ENCODE measurements at regions not wholly inside any gene's neighbourhood (a gene's known extent, or its start where the extent isn't known, plus 50 kb on each side); places are given as distances from the start of the nearest gene placed in this dataset.
A peak's percentile ranks its signal among the peaks of the same experiment; 100 is the strongest.

DNA sequence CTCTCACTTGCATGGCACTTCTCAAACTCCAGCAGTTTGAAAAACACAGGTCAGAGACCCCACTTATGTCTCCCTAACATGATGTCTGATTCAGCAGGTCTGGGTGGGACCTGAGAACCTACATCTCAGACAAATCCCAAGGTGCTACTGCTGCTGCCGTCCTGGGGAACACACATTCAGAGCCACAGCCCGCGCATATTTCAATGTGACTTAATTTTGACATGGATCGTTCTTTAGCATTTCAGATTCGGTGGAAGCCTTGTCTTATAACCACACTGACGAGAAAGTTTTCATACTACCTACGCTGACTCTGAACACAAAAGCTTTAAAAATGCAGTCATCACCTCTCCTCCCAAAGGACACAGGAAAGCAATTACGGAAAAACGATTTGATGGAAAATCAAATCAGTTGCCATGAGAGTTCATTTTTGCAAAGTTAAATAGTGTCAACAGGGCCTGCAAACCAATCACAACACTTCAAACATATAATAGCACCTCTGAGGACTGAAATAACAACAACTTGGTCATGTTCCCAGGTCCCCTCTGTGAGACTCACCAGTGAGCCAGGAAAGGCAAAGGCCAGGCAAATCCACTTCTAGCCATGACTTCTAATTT lies 132.6 kb downstream of the SHANK2 start:
- no peak for DNase-seq

GRCh38 chr11:71118671-71119250 lies 133.6 kb downstream of the SHANK2 start:
- no peak for DNase-seq

DNA sequence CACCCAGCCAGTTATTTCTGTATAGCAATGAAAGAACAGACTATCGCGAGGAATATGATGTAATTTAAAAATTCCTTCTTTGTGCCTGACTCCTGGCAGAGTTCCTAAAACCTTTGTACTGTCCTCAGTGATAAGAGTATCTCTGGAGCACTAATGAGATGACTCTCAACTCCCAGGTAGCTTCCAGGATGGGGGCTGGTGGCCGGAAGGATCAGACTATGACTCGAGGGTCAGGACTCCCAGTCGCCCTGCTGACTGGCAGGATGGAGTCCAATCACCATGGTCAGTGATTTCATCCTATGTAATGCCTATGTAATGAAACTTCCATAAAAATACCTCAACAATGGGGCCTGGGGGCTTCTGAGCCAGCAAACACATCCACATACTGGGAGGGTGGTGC lies 135.1 kb downstream of the SHANK2 start:
- DNase-seq, result no peak

GRCh38 chr11:71116693-71117040 lies 135.7 kb downstream of the SHANK2 start:
- DNase-seq, result no peak

- no peak for DNase-seq
Observed at GRCh38 chr11:71115770-71116692, 136.3 kb downstream of the SHANK2 start.

DNA sequence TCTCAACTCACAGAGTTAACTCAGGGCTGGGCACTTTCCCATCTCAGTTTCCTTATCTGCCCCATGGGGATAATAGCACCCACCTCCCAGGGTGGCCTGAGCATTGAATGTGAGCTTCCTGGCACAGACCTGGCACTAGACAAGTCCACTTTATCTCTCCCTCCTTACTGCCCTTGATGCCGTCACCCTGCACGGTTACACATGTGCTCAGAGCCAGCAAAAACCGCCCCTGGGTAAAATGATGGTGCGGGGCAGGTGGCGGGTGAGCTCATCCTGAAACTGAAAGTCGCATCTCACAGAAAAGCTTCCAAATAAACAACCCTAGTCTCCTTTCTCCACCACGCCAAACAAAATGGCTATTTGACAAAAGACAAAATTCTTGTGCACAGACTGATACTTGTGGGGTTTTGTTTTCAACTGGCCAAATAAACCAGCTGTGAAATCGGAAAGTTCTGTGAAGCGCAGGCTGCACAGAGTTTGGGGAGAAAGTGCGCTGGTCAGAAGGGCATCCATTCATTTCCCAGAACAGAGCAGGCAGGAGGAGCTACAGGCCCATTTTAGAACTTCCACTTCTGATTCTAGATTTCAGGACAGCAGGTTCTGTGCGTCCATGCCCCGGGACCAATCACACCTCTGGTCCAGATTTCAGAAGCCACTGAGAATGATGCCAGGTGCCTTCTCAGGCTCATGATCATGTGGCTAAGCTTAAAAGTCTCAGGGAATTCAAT lies 138.1 kb downstream of the SHANK2 start:
- DNase-seq, result peak in 1 of 5 donors; percentile 8

- no peak for DNase-seq
Observed at GRCh38 chr11:71112990-71113389, 139.4 kb downstream of the SHANK2 start.

DNA sequence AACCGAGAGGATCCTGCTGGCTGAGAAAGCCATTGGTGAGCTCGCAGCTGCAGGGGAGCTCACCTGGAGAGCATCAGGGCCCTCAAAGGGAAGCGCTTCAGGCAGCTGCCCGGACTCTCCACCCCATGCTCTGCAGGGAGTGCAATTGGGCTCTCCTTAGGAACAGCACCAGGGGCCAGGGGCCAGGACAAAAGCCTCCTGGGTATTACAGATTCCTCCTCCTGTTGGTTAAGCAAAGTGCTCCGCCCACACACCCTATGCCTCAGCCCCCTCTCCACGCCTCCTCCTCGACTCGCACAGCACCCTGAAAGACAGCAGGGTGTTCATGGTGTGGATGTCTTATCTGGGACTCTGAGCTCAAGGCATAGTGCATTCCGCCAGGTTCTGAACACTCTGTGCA lies 139.9 kb downstream of the SHANK2 start:
- no peak for DNase-seq

GRCh38 chr11:71109586-71109985 lies 142.8 kb downstream of the SHANK2 start:
- no peak for DNase-seq

- DNase-seq, result no peak
Observed at GRCh38 chr11:71109186-71109585, 143.2 kb downstream of the SHANK2 start.

DNA sequence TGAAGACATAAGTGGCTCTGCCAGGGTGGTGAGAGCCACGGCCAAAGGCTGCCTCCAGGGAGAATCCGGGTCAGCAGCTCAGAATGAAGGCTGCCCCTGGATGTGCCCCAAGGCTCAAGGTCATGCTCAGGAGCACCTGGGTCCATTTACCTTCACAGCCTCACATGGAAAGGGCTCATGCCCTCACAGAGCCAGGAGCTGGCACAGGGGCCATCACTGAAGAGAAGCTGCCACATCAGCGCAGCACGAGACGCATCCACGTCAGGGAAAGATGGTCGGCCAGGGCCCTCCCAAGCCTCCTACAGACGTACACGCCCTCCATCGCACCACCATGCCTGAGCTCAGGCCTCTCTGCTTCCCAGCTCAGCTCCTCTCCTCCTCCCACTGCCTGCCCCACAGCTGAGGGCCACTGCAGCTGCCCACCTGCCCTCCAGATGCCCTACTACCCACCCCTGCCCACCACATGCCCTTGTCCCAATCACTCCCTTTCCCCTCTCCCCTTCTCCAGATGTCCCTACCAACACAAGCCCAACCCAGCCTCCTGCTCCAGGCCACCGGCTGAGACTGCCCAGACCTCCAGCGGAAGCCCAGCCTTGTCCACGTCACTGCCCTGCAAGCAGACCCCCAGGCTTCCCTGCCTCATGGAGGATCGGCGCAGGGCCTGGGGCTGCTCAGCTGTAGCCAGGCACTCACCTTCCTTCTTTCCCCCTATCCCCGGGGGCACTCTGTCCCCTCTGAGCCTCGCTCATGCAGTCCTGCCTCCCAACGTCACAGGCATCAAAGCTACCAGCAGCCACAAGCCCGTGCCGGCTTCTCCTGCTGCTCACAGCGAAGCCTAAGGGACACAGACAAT lies 144.1 kb downstream of the SHANK2 start:
- no peak for DNase-seq

DNA sequence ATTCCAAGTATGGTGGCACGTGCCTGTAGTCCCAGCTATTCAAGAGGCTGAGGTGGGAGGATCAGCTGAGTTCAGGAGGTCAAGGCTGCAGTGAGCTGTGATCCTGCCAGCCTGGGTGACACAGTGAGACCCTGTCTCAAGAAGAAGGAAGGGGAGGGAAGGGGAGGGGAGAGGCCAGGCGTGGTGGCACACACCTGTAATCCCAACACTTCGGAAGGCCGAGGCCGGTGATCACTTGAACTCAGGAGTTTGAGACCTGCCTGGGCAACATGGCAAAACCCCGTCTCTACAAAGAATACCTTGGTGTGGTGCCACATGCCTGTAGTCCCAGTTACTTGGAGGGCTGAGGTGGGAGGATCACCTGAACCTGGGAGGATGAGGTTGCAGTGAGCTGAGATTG lies 145.7 kb downstream of the SHANK2 start:
- no peak for DNase-seq

- no peak for DNase-seq
Observed at GRCh38 chr11:71103266-71103665, 149.1 kb downstream of the SHANK2 start.

DNA sequence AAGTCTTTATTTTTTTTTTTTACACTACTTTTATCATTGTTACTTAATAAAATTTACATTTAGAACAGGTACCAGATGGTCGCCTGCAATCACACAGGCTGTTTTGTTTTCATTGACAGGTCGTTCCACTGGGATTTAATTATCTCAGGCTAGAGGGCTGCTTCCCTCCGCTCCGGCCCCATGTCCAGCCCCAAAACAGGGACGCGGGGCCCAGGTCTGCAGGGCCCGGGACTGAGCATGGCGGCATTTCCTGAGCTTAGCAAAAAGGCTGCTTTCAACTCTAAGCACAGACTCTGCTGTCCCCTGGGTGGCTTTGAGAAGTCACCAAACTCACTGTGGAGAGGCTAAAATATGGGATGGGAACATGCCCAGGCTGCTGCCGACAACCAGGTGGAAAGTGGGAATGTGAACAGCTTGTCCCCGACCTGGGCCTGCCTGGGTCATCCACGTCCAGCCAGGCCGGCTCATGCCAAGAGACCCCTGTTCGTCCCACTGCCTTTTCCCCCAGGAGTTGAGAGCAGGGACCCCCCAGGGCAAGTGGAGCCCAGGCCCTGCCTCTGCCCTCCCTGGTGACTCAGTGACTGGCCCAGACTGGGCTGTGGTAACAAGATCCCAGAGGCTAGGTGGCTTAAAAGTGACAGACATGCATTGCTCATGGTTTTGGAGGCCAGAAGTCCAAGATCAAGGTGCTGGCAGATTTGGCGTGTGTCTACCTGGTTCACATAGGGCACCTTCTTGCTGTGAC lies 150.0 kb downstream of the SHANK2 start:
- DNase-seq, result no peak

DNA sequence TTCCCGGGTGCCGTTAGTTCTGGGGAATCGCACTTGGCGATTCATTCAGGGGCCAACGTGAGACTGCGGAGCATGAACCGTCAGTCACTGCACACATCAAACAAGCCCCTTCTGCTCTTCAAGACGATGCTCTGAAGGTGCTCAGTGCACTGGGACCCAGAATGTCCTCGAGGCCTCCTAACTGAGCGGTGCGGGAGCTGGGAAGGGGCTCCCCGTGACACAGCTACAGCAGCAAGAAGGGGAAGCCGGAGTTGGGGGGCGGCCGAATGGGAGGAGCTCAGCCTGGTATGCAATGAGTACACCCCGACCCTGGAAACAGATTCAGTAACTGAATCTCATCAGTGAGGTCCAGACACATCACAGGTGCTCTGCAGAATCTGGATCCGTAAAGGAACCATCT lies 150.8 kb downstream of the SHANK2 start:
- no peak for DNase-seq

- DNase-seq, result no peak
Observed at GRCh38 chr11:71101046-71101445, 151.3 kb downstream of the SHANK2 start.

DNA sequence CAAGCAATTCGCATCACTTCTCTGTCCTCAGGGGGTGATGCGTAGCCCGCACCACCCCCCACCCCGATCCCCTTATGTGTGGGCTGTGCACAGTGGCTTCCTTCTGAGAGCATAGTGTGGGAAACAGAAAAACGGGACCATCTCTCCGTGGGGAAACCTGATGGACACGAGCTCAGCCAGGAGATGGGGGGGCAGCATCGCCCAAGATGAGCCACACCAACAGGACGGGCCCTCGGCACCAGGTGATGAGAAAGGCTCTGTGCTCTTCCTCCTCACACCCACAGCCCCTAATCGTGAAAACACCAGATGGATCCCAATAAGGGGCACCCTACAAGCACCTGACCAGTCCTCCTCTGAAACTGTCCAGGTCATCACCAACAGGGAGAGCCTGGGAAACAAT lies 153.6 kb downstream of the SHANK2 start:
- DNase-seq, result no peak

GRCh38 chr11:71097506-71098240 lies 154.7 kb downstream of the SHANK2 start:
- no peak for DNase-seq

DNA sequence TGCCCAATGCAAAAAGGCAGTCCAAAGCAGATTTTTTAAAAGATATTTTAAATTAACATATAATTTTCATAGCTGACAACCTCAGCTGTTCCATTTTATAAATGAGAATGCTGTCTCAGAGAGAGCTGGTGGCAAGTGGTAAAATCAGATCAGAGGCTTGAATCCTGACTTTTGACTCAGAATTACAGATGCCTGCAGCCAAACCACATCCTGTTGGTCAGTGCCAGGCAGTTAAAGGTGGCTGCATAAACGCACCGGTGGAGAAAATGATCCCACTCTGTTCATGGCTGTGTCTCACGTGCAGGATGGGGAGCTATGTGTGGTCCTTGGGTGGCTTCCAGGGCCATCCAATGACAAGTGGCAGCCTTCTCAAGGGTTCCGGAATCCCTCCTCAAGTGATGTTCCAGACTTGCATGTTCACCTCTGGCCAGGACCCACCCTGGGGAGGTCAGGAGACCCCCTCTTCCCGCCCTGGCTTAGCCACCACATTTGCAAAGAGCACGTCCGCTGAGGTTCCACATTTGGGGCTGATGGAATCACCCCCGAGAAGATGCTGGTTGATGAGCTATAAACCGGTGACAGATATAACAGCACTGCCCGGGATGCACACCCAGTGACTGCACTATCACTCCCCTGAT lies 155.5 kb downstream of the SHANK2 start:
- DNase-seq, result no peak

DNA sequence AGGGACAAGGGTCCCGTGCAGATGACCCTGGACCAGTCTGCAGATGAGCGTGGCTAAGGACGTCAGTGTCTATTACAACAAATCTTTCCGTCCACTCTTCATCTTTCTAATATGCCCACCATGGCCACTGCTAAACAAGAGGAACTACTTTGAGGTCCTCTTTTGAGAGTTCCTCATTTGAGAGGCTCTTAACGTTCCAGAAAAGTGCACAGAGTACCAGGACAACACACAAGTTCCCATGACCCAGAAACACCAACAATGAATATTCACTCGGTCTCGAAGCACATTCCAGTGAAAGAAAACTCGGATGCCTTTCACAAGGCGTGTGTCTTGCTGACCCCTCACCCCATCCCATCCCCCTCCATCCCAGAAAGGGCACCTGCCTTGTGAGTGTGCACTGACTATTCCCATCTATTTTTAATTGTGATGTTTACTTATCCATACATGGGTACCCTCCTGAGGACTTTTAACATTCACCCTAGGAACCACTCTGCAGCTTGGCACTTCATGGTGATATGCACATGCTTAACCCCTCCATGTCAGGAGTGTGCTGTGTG lies 157.0 kb downstream of the SHANK2 start:
- DNase-seq, result no peak

Measured in T-helper 1 cell (primary cell).